GM18508 (cell line): ENCODE measurements at regions not wholly inside any gene's neighbourhood (a gene's known extent, or its start where the extent isn't known, plus 50 kb on each side); places are given as distances from the start of the nearest gene placed in this dataset.

Experiments
- ATAC-seq: cut with Tn5 transposase; IDR thresholded peaks from one replicate; pipeline ENCODE4 v1.9.1; 2021; ENCODE audit warnings: moderate number of reproducible peaks; ENCODE audit not compliant: insufficient read depth, unreplicated experiment

- no peak for ATAC-seq
Observed at GRCh38 chr11:91967026-91967690, 257.5 kb upstream of the FAT3 start.

- no peak for ATAC-seq
Observed at GRCh38 chr11:91966368-91966767, 258.2 kb upstream of the FAT3 start.

- ATAC-seq, result no peak
Observed at GRCh38 chr11:91960770-91961169, 263.8 kb upstream of the FAT3 start.

- ATAC-seq, result no peak
Observed at GRCh38 chr11:91959411-91959810, 265.2 kb upstream of the FAT3 start.

- ATAC-seq, result no peak
Observed at GRCh38 chr11:91956711-91957110, 267.9 kb upstream of the FAT3 start.

GRCh38 chr11:91955206-91955605 is 269.4 kb upstream of the FAT3 start:
- no peak for ATAC-seq

- ATAC-seq, result no peak
Observed at GRCh38 chr11:91952056-91952455, 272.6 kb upstream of the FAT3 start.

GRCh38 chr11:91947215-91947820 is 277.3 kb upstream of the FAT3 start:
- no peak for ATAC-seq

GRCh38 chr11:91946397-91946951 is 278.1 kb upstream of the FAT3 start:
- no peak for ATAC-seq

- ATAC-seq, result no peak
Observed at GRCh38 chr11:91935120-91935519, 289.5 kb upstream of the FAT3 start.

GRCh38 chr11:91932151-91932821 is 292.3 kb upstream of the FAT3 start:
- ATAC-seq, result no peak

GRCh38 chr11:91927448-91927847 is 297.2 kb upstream of the FAT3 start:
- ATAC-seq, result no peak

GRCh38 chr11:91926965-91927364 is 297.7 kb upstream of the FAT3 start:
- no peak for ATAC-seq

- ATAC-seq, result no peak
Observed at GRCh38 chr11:91922846-91923245, 301.8 kb upstream of the FAT3 start.

- ATAC-seq, result no peak
Observed at GRCh38 chr11:91921974-91922373, 302.6 kb upstream of the FAT3 start.

- no peak for ATAC-seq
Observed at GRCh38 chr11:91913407-91913806, 311.2 kb upstream of the FAT3 start.

GRCh38 chr11:91912322-91912721 is 312.3 kb upstream of the FAT3 start:
- ATAC-seq, result no peak

GRCh38 chr11:91906871-91907624 is 317.6 kb upstream of the FAT3 start:
- no peak for ATAC-seq

GRCh38 chr11:91904792-91905785 is 319.5 kb upstream of the FAT3 start:
- ATAC-seq, result no peak

GRCh38 chr11:91902312-91902711 is 322.3 kb upstream of the FAT3 start:
- ATAC-seq, result no peak
